ENCODE measurements at regions not wholly inside any gene's neighbourhood (a gene's known extent, or its start where the extent isn't known, plus 50 kb on each side); places are given as distances from the start of the nearest gene placed in this dataset.

- Histone ChIP-seq H3K4me3 (ENCODE audit: insufficient read depth, low read depth, low read length) (no peak overlapping the region), H3K36me3 (replicated peaks; ENCODE audit: control insufficient read depth, insufficient read depth, low read length) (no peaks in the 10 kb centered on the region), H3K27me3 (ENCODE audit: control insufficient read depth, insufficient read depth, low read length) (no peaks in the 10 kb centered on the region)
- DNase-seq: no peak
These were observed 341.8 kb downstream of the LMX1A start for GRCh38 chr1:165014753-165015152.

GRCh38 chr1:165011991-165012531, 344.5 kb downstream of the LMX1A start:
- DNase-seq: no peak
- H3K4me3 ChIP-seq (ENCODE audit: insufficient read depth, low read depth, low read length): no peak overlapping the region
- no peaks in the 10 kb centered on the region for H3K27me3 ChIP-seq (ENCODE audit: control insufficient read depth, insufficient read depth, low read length)
- H3K36me3 ChIP-seq (replicated peaks; ENCODE audit: control insufficient read depth, insufficient read depth, low read length): no peaks in the 10 kb centered on the region

GRCh38 chr1:165011186-165011585, 345.3 kb downstream of the LMX1A start:
- no peak overlapping the region for H3K4me3 ChIP-seq (ENCODE audit: insufficient read depth, low read depth, low read length)
- no peaks in the 10 kb centered on the region for H3K36me3 ChIP-seq (replicated peaks; ENCODE audit: control insufficient read depth, insufficient read depth, low read length)
- no peak for DNase-seq
- H3K27me3 ChIP-seq (ENCODE audit: control insufficient read depth, insufficient read depth, low read length): no peaks in the 10 kb centered on the region

GRCh38 chr1:165010418-165011070, 346.0 kb downstream of the LMX1A start:
- DNase-seq: no peak
- no peaks in the 10 kb centered on the region for H3K27me3 ChIP-seq (ENCODE audit: control insufficient read depth, insufficient read depth, low read length)
- no peak overlapping the region for H3K4me3 ChIP-seq (ENCODE audit: insufficient read depth, low read depth, low read length)

GRCh38 chr1:165006831-165007230, 349.7 kb downstream of the LMX1A start:
- no peaks in the 10 kb centered on the region for H3K36me3 ChIP-seq (replicated peaks; ENCODE audit: control insufficient read depth, insufficient read depth, low read length)
- DNase-seq: no peak
- H3K4me3 ChIP-seq (ENCODE audit: insufficient read depth, low read depth, low read length): no peak overlapping the region
- H3K27me3 ChIP-seq (ENCODE audit: control insufficient read depth, insufficient read depth, low read length): no peaks in the 10 kb centered on the region

More at GRCh38 chr1:165010418-165011070, 346.0 kb downstream of the LMX1A start:
- no peaks in the 10 kb centered on the region for H3K36me3 ChIP-seq (replicated peaks; ENCODE audit: control insufficient read depth, insufficient read depth, low read length)

GRCh38 chr1:164999146-164999545, 357.4 kb downstream of the LMX1A start:
- no peaks in the 10 kb centered on the region; the same call in 1 of the 2 replicates for H3K27me3 ChIP-seq (ENCODE audit: control insufficient read depth, insufficient read depth, low read length)
- DNase-seq: no peak
- no peaks in the 10 kb centered on the region for H3K36me3 ChIP-seq (replicated peaks; ENCODE audit: control insufficient read depth, insufficient read depth, low read length)
- no peak overlapping the region for H3K4me3 ChIP-seq (ENCODE audit: insufficient read depth, low read depth, low read length)

- no peak for DNase-seq
- no peak overlapping the region for H3K4me3 ChIP-seq (ENCODE audit: insufficient read depth, low read depth, low read length)
- H3K36me3 ChIP-seq (replicated peaks; ENCODE audit: control insufficient read depth, insufficient read depth, low read length): no peaks in the 10 kb centered on the region
- H3K27me3 ChIP-seq (ENCODE audit: control insufficient read depth, insufficient read depth, low read length): no peaks in the 10 kb centered on the region; the same call in none of the 2 replicates
These were observed 364.7 kb downstream of the LMX1A start for GRCh38 chr1:164991763-164992314.

GRCh38 chr1:164983023-164983650, 373.4 kb downstream of the LMX1A start:
- H3K27me3 ChIP-seq (ENCODE audit: control insufficient read depth, insufficient read depth, low read length): peaks cover 20% of the 10 kb centered on the region; the same call in 1 of the 2 replicates
- no peak overlapping the region for H3K4me3 ChIP-seq (ENCODE audit: insufficient read depth, low read depth, low read length)
- DNase-seq: no peak
- H3K36me3 ChIP-seq (replicated peaks; ENCODE audit: control insufficient read depth, insufficient read depth, low read length): no peaks in the 10 kb centered on the region

GRCh38 chr1:164982545-164982944, 374.0 kb downstream of the LMX1A start:
- peaks cover 20% of the 10 kb centered on the region; the same call in 1 of the 2 replicates for H3K27me3 ChIP-seq (ENCODE audit: control insufficient read depth, insufficient read depth, low read length)
- no peaks in the 10 kb centered on the region for H3K36me3 ChIP-seq (replicated peaks; ENCODE audit: control insufficient read depth, insufficient read depth, low read length)
- no peak for DNase-seq
- H3K4me3 ChIP-seq (ENCODE audit: insufficient read depth, low read depth, low read length): no peak overlapping the region

GRCh38 chr1:164977561-164977960, 379.0 kb downstream of the LMX1A start:
- Histone ChIP-seq H3K36me3 (replicated peaks; ENCODE audit: control insufficient read depth, insufficient read depth, low read length) (no peaks in the 10 kb centered on the region), H3K27me3 (ENCODE audit: control insufficient read depth, insufficient read depth, low read length) (peaks cover 4% of the 10 kb centered on the region; the same call in 1 of the 2 replicates), H3K4me3 (ENCODE audit: insufficient read depth, low read depth, low read length) (no peak overlapping the region)
- DNase-seq: no peak

- no peaks in the 10 kb centered on the region for H3K36me3 ChIP-seq (replicated peaks; ENCODE audit: control insufficient read depth, insufficient read depth, low read length)
- H3K4me3 ChIP-seq (ENCODE audit: insufficient read depth, low read depth, low read length): no peak overlapping the region
- no peaks in the 10 kb centered on the region for H3K27me3 ChIP-seq (ENCODE audit: control insufficient read depth, insufficient read depth, low read length)
- no peak for DNase-seq
These were observed 384.5 kb downstream of the LMX1A start for GRCh38 chr1:164971921-164972415.

- Histone ChIP-seq H3K27me3 (ENCODE audit: control insufficient read depth, insufficient read depth, low read length) (no peaks in the 10 kb centered on the region), H3K36me3 (replicated peaks; ENCODE audit: control insufficient read depth, insufficient read depth, low read length) (no peaks in the 10 kb centered on the region), H3K4me3 (ENCODE audit: insufficient read depth, low read depth, low read length) (no peak overlapping the region)
- no peak for DNase-seq
These were observed 385.1 kb downstream of the LMX1A start for GRCh38 chr1:164971391-164971790.

GRCh38 chr1:164969253-164969652, 387.3 kb downstream of the LMX1A start:
- Histone ChIP-seq H3K36me3 (replicated peaks; ENCODE audit: control insufficient read depth, insufficient read depth, low read length) (no peaks in the 10 kb centered on the region), H3K4me3 (ENCODE audit: insufficient read depth, low read depth, low read length) (no peak overlapping the region), H3K27me3 (ENCODE audit: control insufficient read depth, insufficient read depth, low read length) (no peaks in the 10 kb centered on the region)
- no peak for DNase-seq

GRCh38 chr1:164967300-164967699, 389.2 kb downstream of the LMX1A start:
- H3K4me3 ChIP-seq (ENCODE audit: insufficient read depth, low read depth, low read length): no peak overlapping the region
- DNase-seq: no peak
- no peaks in the 10 kb centered on the region for H3K36me3 ChIP-seq (replicated peaks; ENCODE audit: control insufficient read depth, insufficient read depth, low read length)
- no peaks in the 10 kb centered on the region for H3K27me3 ChIP-seq (ENCODE audit: control insufficient read depth, insufficient read depth, low read length)

GRCh38 chr1:164961715-164962114, 394.8 kb downstream of the LMX1A start:
- DNase-seq: no peak
- no peak overlapping the region for H3K4me3 ChIP-seq (ENCODE audit: insufficient read depth, low read depth, low read length)
- H3K36me3 ChIP-seq (replicated peaks; ENCODE audit: control insufficient read depth, insufficient read depth, low read length): no peaks in the 10 kb centered on the region
- H3K27me3 ChIP-seq (ENCODE audit: control insufficient read depth, insufficient read depth, low read length): no peaks in the 10 kb centered on the region
